Activated naive CD8-positive, alpha-beta T cell treated with anti-CD3 and anti-CD28 coated beads, Interleukin-2, amount 50 U/mL, for 24 hours (primary cell): ENCODE measurements at regions not wholly inside any gene's neighbourhood (a gene's known extent, or its start where the extent isn't known, plus 50 kb on each side); places are given as distances from the start of the nearest gene placed in this dataset.

Experiments used
- ATAC-seq: fragments of 150-1000 bp; cut with Tn5 transposase; one replicate; pipeline ENCODE4 v1.10.0; 2021
- DNase-seq: peaks from one replicate; pipeline ENCODE4 v3.0.0; 2021
- H3K27ac Mint-ChIP-seq: one replicate; pipeline ENCODE4 v1.8.0; 2021; ENCODE audit warnings: mild to moderate bottlenecking, mixed read lengths
- H3K27me3 Mint-ChIP-seq: one replicate; pipeline ENCODE4 v1.8.0; 2021; ENCODE audit warnings: mixed read lengths
- H3K36me3 Mint-ChIP-seq: one replicate; pipeline ENCODE4 v1.8.0; 2021; ENCODE audit warnings: low read depth, mixed read lengths
- H3K4me1 Mint-ChIP-seq: one replicate; pipeline ENCODE4 v1.8.0; 2021; ENCODE audit warnings: mixed read lengths
- H3K4me3 Mint-ChIP-seq: one replicate; pipeline ENCODE4 v1.8.0; 2021; ENCODE audit warnings: mild to moderate bottlenecking, moderate library complexity, mixed read lengths
- H3K9me3 Mint-ChIP-seq: one replicate; pipeline ENCODE4 v1.8.0; 2021; ENCODE audit warnings: mixed read lengths

GRCh38 chr11:79535606-79536005, 94.8 kb upstream of the TENM4 start:
- Mint-ChIP-seq H3K27ac (no peak overlapping the region), H3K9me3 (no peaks in the 10 kb centered on the region), H3K36me3 (no peaks in the 10 kb centered on the region), H3K27me3 (peaks cover 8% of the 10 kb centered on the region), H3K4me1 (no peaks in the 10 kb centered on the region), H3K4me3 (no peak overlapping the region)
- DNase-seq (no peak), ATAC-seq (no peak)

- Mint-ChIP-seq H3K27me3 (no peaks in the 10 kb centered on the region), H3K27ac (no peak overlapping the region), H3K9me3 (peaks cover 17% of the 10 kb centered on the region), H3K4me3 (no peak overlapping the region), H3K4me1 (no peaks in the 10 kb centered on the region), H3K36me3 (no peaks in the 10 kb centered on the region)
- ATAC-seq (no peak), DNase-seq (no peak)
Observed at GRCh38 chr11:79525257-79525656, 84.4 kb upstream of the TENM4 start.

GRCh38 chr11:79522626-79523025, 81.8 kb upstream of the TENM4 start:
- Mint-ChIP-seq H3K4me1 (no peaks in the 10 kb centered on the region), H3K4me3 (no peak overlapping the region), H3K27ac (no peak overlapping the region), H3K9me3 (peaks cover 17% of the 10 kb centered on the region), H3K27me3 (no peaks in the 10 kb centered on the region), H3K36me3 (no peaks in the 10 kb centered on the region)
- DNase-seq, result no peak
- no peak for ATAC-seq

- Mint-ChIP-seq H3K36me3 (no peaks in the 10 kb centered on the region), H3K4me1 (no peaks in the 10 kb centered on the region), H3K4me3 (no peak overlapping the region), H3K9me3 (peaks cover 13% of the 10 kb centered on the region), H3K27ac (no peak overlapping the region), H3K27me3 (no peaks in the 10 kb centered on the region)
- ATAC-seq, result no peak
- DNase-seq, result no peak
Observed at GRCh38 chr11:79520086-79520485, 79.3 kb upstream of the TENM4 start.

- Mint-ChIP-seq H3K36me3 (no peaks in the 10 kb centered on the region), H3K9me3 (peaks cover 3% of the 10 kb centered on the region), H3K4me3 (no peak overlapping the region), H3K27ac (no peak overlapping the region), H3K27me3 (no peaks in the 10 kb centered on the region), H3K4me1 (no peaks in the 10 kb centered on the region)
- ATAC-seq (no peak), DNase-seq (no peak)
Observed at GRCh38 chr11:79515781-79516180, 75.0 kb upstream of the TENM4 start.

- DNase-seq, result no peak
- ATAC-seq, result no peak
- no peaks in the 10 kb centered on the region for H3K36me3 Mint-ChIP-seq
- H3K27ac Mint-ChIP-seq, result no peak overlapping the region
- no peaks in the 10 kb centered on the region for H3K27me3 Mint-ChIP-seq
- H3K4me3 Mint-ChIP-seq, result no peak overlapping the region
- no peaks in the 10 kb centered on the region for H3K4me1 Mint-ChIP-seq
- no peaks in the 10 kb centered on the region for H3K9me3 Mint-ChIP-seq
Observed at GRCh38 chr11:79514695-79515094, 73.9 kb upstream of the TENM4 start.

GRCh38 chr11:79514290-79514689, 73.5 kb upstream of the TENM4 start:
- ATAC-seq, result no peak
- H3K27me3 Mint-ChIP-seq, result peaks cover 2% of the 10 kb centered on the region
- H3K4me3 Mint-ChIP-seq, result no peak overlapping the region
- H3K9me3 Mint-ChIP-seq, result no peaks in the 10 kb centered on the region
- DNase-seq, result no peak
- no peaks in the 10 kb centered on the region for H3K4me1 Mint-ChIP-seq
- H3K27ac Mint-ChIP-seq, result no peak overlapping the region
- no peaks in the 10 kb centered on the region for H3K36me3 Mint-ChIP-seq

- ATAC-seq, result no peak
- Mint-ChIP-seq H3K4me3 (no peak overlapping the region), H3K27ac (no peak overlapping the region), H3K4me1 (no peaks in the 10 kb centered on the region), H3K36me3 (no peaks in the 10 kb centered on the region), H3K27me3 (peaks cover 2% of the 10 kb centered on the region), H3K9me3 (no peaks in the 10 kb centered on the region)
- no peak for DNase-seq
Observed at GRCh38 chr11:79512706-79513469, 72.1 kb upstream of the TENM4 start.

GRCh38 chr11:79510960-79511359, 70.1 kb upstream of the TENM4 start:
- no peaks in the 10 kb centered on the region for H3K4me1 Mint-ChIP-seq
- H3K4me3 Mint-ChIP-seq, result no peak overlapping the region
- ATAC-seq (no peak), DNase-seq (no peak)
- peaks cover 2% of the 10 kb centered on the region for H3K27me3 Mint-ChIP-seq
- no peak overlapping the region for H3K27ac Mint-ChIP-seq
- H3K36me3 Mint-ChIP-seq, result no peaks in the 10 kb centered on the region
- H3K9me3 Mint-ChIP-seq, result no peaks in the 10 kb centered on the region

GRCh38 chr11:79508461-79508860, 67.6 kb upstream of the TENM4 start:
- DNase-seq (no peak), ATAC-seq (no peak)
- Mint-ChIP-seq H3K9me3 (no peaks in the 10 kb centered on the region), H3K4me3 (no peak overlapping the region), H3K27me3 (peaks cover 5% of the 10 kb centered on the region), H3K36me3 (no peaks in the 10 kb centered on the region), H3K27ac (no peak overlapping the region), H3K4me1 (no peaks in the 10 kb centered on the region)

GRCh38 chr11:79507706-79508105, 66.9 kb upstream of the TENM4 start:
- Mint-ChIP-seq H3K27me3 (peaks cover 5% of the 10 kb centered on the region), H3K9me3 (no peaks in the 10 kb centered on the region), H3K36me3 (no peaks in the 10 kb centered on the region), H3K4me1 (no peaks in the 10 kb centered on the region), H3K27ac (no peak overlapping the region), H3K4me3 (no peak overlapping the region)
- DNase-seq, result no peak
- ATAC-seq, result no peak

GRCh38 chr11:79506734-79507344, 66.0 kb upstream of the TENM4 start:
- no peak for DNase-seq
- Mint-ChIP-seq H3K36me3 (no peaks in the 10 kb centered on the region), H3K4me1 (no peaks in the 10 kb centered on the region), H3K27ac (no peak overlapping the region), H3K9me3 (no peaks in the 10 kb centered on the region), H3K27me3 (peaks cover 5% of the 10 kb centered on the region), H3K4me3 (no peak overlapping the region)
- ATAC-seq, result no peak

- Mint-ChIP-seq H3K9me3 (no peaks in the 10 kb centered on the region), H3K4me3 (no peak overlapping the region), H3K27me3 (peaks cover 5% of the 10 kb centered on the region), H3K27ac (no peak overlapping the region), H3K36me3 (no peaks in the 10 kb centered on the region), H3K4me1 (no peaks in the 10 kb centered on the region)
- DNase-seq, result no peak
- ATAC-seq, result no peak
Observed at GRCh38 chr11:79506124-79506523, 65.3 kb upstream of the TENM4 start.

GRCh38 chr11:79503028-79503427, 62.2 kb upstream of the TENM4 start:
- Mint-ChIP-seq H3K36me3 (no peaks in the 10 kb centered on the region), H3K4me3 (no peak overlapping the region), H3K27ac (no peak overlapping the region), H3K4me1 (no peaks in the 10 kb centered on the region), H3K27me3 (peaks cover 3% of the 10 kb centered on the region), H3K9me3 (no peaks in the 10 kb centered on the region)
- DNase-seq, result no peak
- ATAC-seq, result no peak

- no peak for ATAC-seq
- H3K27ac Mint-ChIP-seq, result no peak overlapping the region
- peaks cover 3% of the 10 kb centered on the region for H3K27me3 Mint-ChIP-seq
- DNase-seq, result no peak
- H3K36me3 Mint-ChIP-seq, result no peaks in the 10 kb centered on the region
- H3K9me3 Mint-ChIP-seq, result no peaks in the 10 kb centered on the region
- H3K4me1 Mint-ChIP-seq, result no peaks in the 10 kb centered on the region
- no peak overlapping the region for H3K4me3 Mint-ChIP-seq
Observed at GRCh38 chr11:79501707-79502106, 60.9 kb upstream of the TENM4 start.
